ENCODE measurements at regions not wholly inside any gene's neighbourhood (a gene's known extent, or its start where the extent isn't known, plus 50 kb on each side); places are given as distances from the start of the nearest gene placed in this dataset.

- TF ChIP-seq CTCF (tag by site-specific recombination; IDR thresholded peaks at IDR 0.05) (no peak), ZNF830 (tag by site-specific recombination; IDR thresholded peaks at IDR 0.05; ENCODE audit: low read depth) (no peak), ZNF221 (tag by site-specific recombination; IDR thresholded peaks at IDR 0.05; ENCODE audit: borderline replicate concordance) (no peak), ZNF837 (tag by site-specific recombination; IDR thresholded peaks at IDR 0.05) (no peak), REST (tag by site-specific recombination; IDR thresholded peaks at IDR 0.05) (no peak), ATF2 (tag by site-specific recombination; IDR thresholded peaks at IDR 0.05; ENCODE audit: low read depth) (no peak), FEZF1 (tag by site-specific recombination; IDR thresholded peaks at IDR 0.05) (no peak), ZNF510 (tag by site-specific recombination; IDR thresholded peaks at IDR 0.05; ENCODE audit: insufficient replicate concordance) (no peak), GLIS1 (tag by site-specific recombination; IDR thresholded peaks at IDR 0.05) (no peak), ZBTB8A (tag by site-specific recombination; IDR thresholded peaks at IDR 0.05) (no peak)
Observed at GRCh38 chr11:91587131-91587530, 637.5 kb upstream of the FAT3 start.
